ENCODE measurements at regions not wholly inside any gene's neighbourhood (a gene's known extent, or its start where the extent isn't known, plus 50 kb on each side); places are given as distances from the start of the nearest gene placed in this dataset.
A peak's percentile ranks its signal among the peaks of the same experiment; 100 is the strongest.
"Not testable (repeated sequence)": the region's sequence is repeated elsewhere in the genome, so short reads cannot be mapped to it uniquely, and the experiment has no call there.

- no peak for DNase-seq (ENCODE audit: low read depth)
These were observed 52.6 kb downstream of the TCF20 start for GRCh38 chr22:42217752-42218280.

- no peak for DNase-seq (ENCODE audit: low read depth)
These were observed 53.3 kb downstream of the TCF20 start for GRCh38 chr22:42217019-42217751.

GRCh38 chr22:42214633-42215415, 55.6 kb downstream of the TCF20 start:
- DNase-seq (ENCODE audit: low read depth), result no peak

GRCh38 chr22:42208362-42208761, 62.1 kb downstream of the TCF20 start:
- DNase-seq (ENCODE audit: low read depth), result no peak

- no peak for DNase-seq (ENCODE audit: low read depth)
These were observed 62.5 kb downstream of the TCF20 start for GRCh38 chr22:42207918-42208317.

- DNase-seq (ENCODE audit: low read depth), result no peak
These were observed 66.8 kb downstream of the TCF20 start for GRCh38 chr22:42203609-42204008.

- DNase-seq (ENCODE audit: low read depth), result peak; percentile 54
These were observed 67.8 kb downstream of the TCF20 start for GRCh38 chr22:42202669-42203068.

GRCh38 chr22:42202048-42202447, 68.4 kb downstream of the TCF20 start:
- no peak for DNase-seq (ENCODE audit: low read depth)

- DNase-seq (ENCODE audit: low read depth), result no peak
These were observed 68.4 kb upstream of the CYP2D6 start for GRCh38 chr22:42199025-42199424.

GRCh38 chr22:42198226-42198625, 67.6 kb upstream of the CYP2D6 start:
- no peak for DNase-seq (ENCODE audit: low read depth)

- DNase-seq (ENCODE audit: low read depth), result no peak
These were observed 65.8 kb upstream of the CYP2D6 start for GRCh38 chr22:42196454-42196853.

GRCh38 chr22:42194953-42195352, 64.3 kb upstream of the CYP2D6 start:
- no peak for DNase-seq (ENCODE audit: low read depth)

GRCh38 chr22:42194104-42194851, 63.7 kb upstream of the CYP2D6 start:
- no peak for DNase-seq (ENCODE audit: low read depth)

GRCh38 chr22:42192547-42192946, 61.9 kb upstream of the CYP2D6 start:
- no peak for DNase-seq (ENCODE audit: low read depth)

GRCh38 chr22:42190274-42190673, 59.7 kb upstream of the CYP2D6 start:
- DNase-seq (ENCODE audit: low read depth), result no peak

- no peak for DNase-seq (ENCODE audit: low read depth)
These were observed 59.2 kb upstream of the CYP2D6 start for GRCh38 chr22:42189761-42190160.

- DNase-seq (ENCODE audit: low read depth), result no peak
These were observed 58.3 kb upstream of the CYP2D6 start for GRCh38 chr22:42188808-42189447.

GRCh38 chr22:42187646-42188045, 57.0 kb upstream of the CYP2D6 start:
- DNase-seq (ENCODE audit: low read depth), result no peak

GRCh38 chr22:42185915-42186439, 55.4 kb upstream of the CYP2D6 start:
- no peak for DNase-seq (ENCODE audit: low read depth)

- DNase-seq (ENCODE audit: low read depth), result no peak
These were observed 54.2 kb upstream of the CYP2D6 start for GRCh38 chr22:42184852-42185251.

- DNase-seq (ENCODE audit: low read depth), result not testable (repeated sequence)
These were observed 53.0 kb upstream of the CYP2D6 start for GRCh38 chr22:42183461-42184059.

Measured in stimulated activated CD8-positive, alpha-beta memory T cell treated with anti-CD3 and anti-CD28 coated beads, Interleukin-4, amount 100 ng/mL, for 24 hours (primary cell).